NB4 (cell line): ENCODE measurements at regions not wholly inside any gene's neighbourhood (a gene's known extent, or its start where the extent isn't known, plus 50 kb on each side); places are given as distances from the start of the nearest gene placed in this dataset.
A peak's percentile ranks its signal among the peaks of the same experiment; 100 is the strongest.

ENCODE experiments used
- DNase-seq: peaks from one replicate; pipeline ENCODE4 v3.0.0; 2010; ENCODE audit warnings: low read depth
- H3K4me3 ChIP-seq: one replicate; pipeline ENCODE4 v1.5.1; 2011; ENCODE audit warnings: mild to moderate bottlenecking, low read depth, low read length, moderate library complexity
- CTCF ChIP-seq: IDR thresholded peaks from one replicate; pipeline ENCODE4 v1.5.1; 2012; ENCODE audit warnings: low read depth, low read length
- MAX ChIP-seq: IDR thresholded peaks from 2 replicates; pipeline ENCODE4 v1.6.1; 2011; ENCODE audit warnings: low read depth, low read length
- MYC ChIP-seq: IDR thresholded peaks from 2 replicates; pipeline ENCODE4 v1.6.1; 2011; ENCODE audit warnings: low read depth, low read length
- POLR2A ChIP-seq: IDR thresholded peaks from 2 replicates; pipeline ENCODE4 v1.6.1; 2011; ENCODE audit warnings: mild to moderate bottlenecking; ENCODE audit not compliant: insufficient read length; ENCODE audit errors: extremely low read depth

- TF ChIP-seq MYC (no peak), CTCF (no peak), MAX (no peak), POLR2A (no peak)
- no peak overlapping the region for H3K4me3 ChIP-seq
- DNase-seq, result no peak
Measured at GRCh38 chr7:131183611-131184119, 144.0 kb upstream of the MKLN1 start.

- no peak for TF ChIP-seq MYC
- TF ChIP-seq CTCF, result no peak
- TF ChIP-seq MAX, result no peak
- TF ChIP-seq POLR2A, result no peak
- no peak overlapping the region for H3K4me3 ChIP-seq
- no peak for DNase-seq
Measured at GRCh38 chr7:131186816-131187215, 140.9 kb upstream of the MKLN1 start.

GRCh38 chr7:131188367-131189339 lies 139.0 kb upstream of the MKLN1 start:
- DNase-seq, result peak; percentile 95
- no peak overlapping the region for H3K4me3 ChIP-seq
- no peak; the same call in 1 of the 2 replicates for TF ChIP-seq MYC
- no peak for TF ChIP-seq POLR2A
- no peak for TF ChIP-seq CTCF
- TF ChIP-seq MAX, result peak; percentile 51; the same call in 1 of the 2 replicates

GRCh38 chr7:131189488-131189887 lies 138.2 kb upstream of the MKLN1 start:
- TF ChIP-seq CTCF, result no peak
- no peak for TF ChIP-seq POLR2A
- no peak for DNase-seq
- H3K4me3 ChIP-seq, result no peak overlapping the region

- TF ChIP-seq CTCF, result no peak
- no peak for TF ChIP-seq MYC
- no peak for TF ChIP-seq MAX
- TF ChIP-seq POLR2A, result no peak
- DNase-seq, result no peak
- H3K4me3 ChIP-seq, result no peak overlapping the region
Measured at GRCh38 chr7:131190146-131190545, 137.5 kb upstream of the MKLN1 start.
